PFSK-1 (cell line): ENCODE measurements at regions not wholly inside any gene's neighbourhood (a gene's known extent, or its start where the extent isn't known, plus 50 kb on each side); places are given as distances from the start of the nearest gene placed in this dataset.

Experiments
- FOXP2 ChIP-seq: optimal IDR thresholded peaks from 2 replicates; pipeline ENCODE3; 2011; ENCODE audit warnings: borderline replicate concordance, control low read depth, inconsistent platforms; ENCODE audit not compliant: insufficient read depth; ENCODE audit errors: extremely low read length, extremely low read depth
- POLR2AphosphoS5 ChIP-seq: IDR thresholded peaks from 2 replicates; pipeline ENCODE4 v1.6.1; 2012; ENCODE audit warnings: low read depth, mild to moderate bottlenecking, control low read depth, low read length, moderate library complexity
- SIN3A ChIP-seq: IDR thresholded peaks from 2 replicates; pipeline ENCODE4 v1.6.1; 2012; ENCODE audit warnings: mild to moderate bottlenecking, low read length, moderate library complexity, borderline replicate concordance; ENCODE audit not compliant: insufficient read depth
- TAF1 ChIP-seq: IDR thresholded peaks from 2 replicates; pipeline ENCODE4 v1.6.1; 2012; ENCODE audit warnings: low read length, control low read depth, borderline replicate concordance; ENCODE audit not compliant: insufficient read depth
- TF ChIP-seq, protein P1 (sequence below), 2 experiments: IDR thresholded peaks; 2 replicates each; pipeline versions ENCODE4 v1.6.1 to v1.8.0; 2011 to 2012; ENCODE audit warnings: low read depth in 2 of 2, low read length in 2 of 2, control low read depth in 1 of 2, inconsistent platforms in 1 of 2, mild to moderate bottlenecking in 1 of 2, moderate library complexity in 1 of 2; ENCODE audit not compliant: insufficient read depth in 1 of 2

DNA sequence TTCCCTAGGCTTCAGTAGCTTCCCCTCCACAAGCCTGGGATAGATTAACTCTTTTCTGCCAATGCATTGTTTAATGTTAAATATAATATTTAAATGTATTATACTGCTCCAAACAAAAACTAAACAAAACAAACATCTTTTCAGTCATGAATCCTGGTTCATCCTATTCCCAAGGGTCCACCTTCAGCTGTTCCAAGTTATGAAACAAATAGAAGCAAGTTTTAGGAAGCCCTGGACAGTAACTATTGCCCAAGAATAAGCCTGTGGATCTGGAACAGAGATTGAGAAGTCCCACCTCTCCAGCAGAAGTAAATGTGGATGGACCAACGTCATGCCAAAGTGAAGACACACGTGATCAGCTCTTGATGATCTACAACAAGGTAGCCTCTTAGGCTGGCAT, 408.1 kb downstream of the SETD4 start:
- TF ChIP-seq POLR2AphosphoS5, result no peak
- TF ChIP-seq, protein P1, sequence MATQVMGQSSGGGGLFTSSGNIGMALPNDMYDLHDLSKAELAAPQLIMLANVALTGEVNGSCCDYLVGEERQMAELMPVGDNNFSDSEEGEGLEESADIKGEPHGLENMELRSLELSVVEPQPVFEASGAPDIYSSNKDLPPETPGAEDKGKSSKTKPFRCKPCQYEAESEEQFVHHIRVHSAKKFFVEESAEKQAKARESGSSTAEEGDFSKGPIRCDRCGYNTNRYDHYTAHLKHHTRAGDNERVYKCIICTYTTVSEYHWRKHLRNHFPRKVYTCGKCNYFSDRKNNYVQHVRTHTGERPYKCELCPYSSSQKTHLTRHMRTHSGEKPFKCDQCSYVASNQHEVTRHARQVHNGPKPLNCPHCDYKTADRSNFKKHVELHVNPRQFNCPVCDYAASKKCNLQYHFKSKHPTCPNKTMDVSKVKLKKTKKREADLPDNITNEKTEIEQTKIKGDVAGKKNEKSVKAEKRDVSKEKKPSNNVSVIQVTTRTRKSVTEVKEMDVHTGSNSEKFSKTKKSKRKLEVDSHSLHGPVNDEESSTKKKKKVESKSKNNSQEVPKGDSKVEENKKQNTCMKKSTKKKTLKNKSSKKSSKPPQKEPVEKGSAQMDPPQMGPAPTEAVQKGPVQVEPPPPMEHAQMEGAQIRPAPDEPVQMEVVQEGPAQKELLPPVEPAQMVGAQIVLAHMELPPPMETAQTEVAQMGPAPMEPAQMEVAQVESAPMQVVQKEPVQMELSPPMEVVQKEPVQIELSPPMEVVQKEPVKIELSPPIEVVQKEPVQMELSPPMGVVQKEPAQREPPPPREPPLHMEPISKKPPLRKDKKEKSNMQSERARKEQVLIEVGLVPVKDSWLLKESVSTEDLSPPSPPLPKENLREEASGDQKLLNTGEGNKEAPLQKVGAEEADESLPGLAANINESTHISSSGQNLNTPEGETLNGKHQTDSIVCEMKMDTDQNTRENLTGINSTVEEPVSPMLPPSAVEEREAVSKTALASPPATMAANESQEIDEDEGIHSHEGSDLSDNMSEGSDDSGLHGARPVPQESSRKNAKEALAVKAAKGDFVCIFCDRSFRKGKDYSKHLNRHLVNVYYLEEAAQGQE (IDR thresholded peaks at IDR 0.05; ENCODE audit: insufficient read depth in 1 of 2, low read depth in 2 of 2, low read length in 2 of 2), result no peak
- TF ChIP-seq TAF1, result no peak
- no peak for TF ChIP-seq SIN3A
- no peak for TF ChIP-seq FOXP2
